ENCODE measurements at regions not wholly inside any gene's neighbourhood (a gene's known extent, or its start where the extent isn't known, plus 50 kb on each side); places are given as distances from the start of the nearest gene placed in this dataset.

- intact Hi-C loops (cut with micrococcal nuclease; ENCODE audit: unreplicated experiment) = no loop called here
- Histone ChIP-seq H2AFZ (ENCODE audit: low read length) (no peak overlapping the region), H3K9me2 (ENCODE audit: insufficient read depth, low read length) (no peaks in the 10 kb centered on the region), H3K79me2 (ENCODE audit: insufficient read depth, low read depth, low read length) (no peaks in the 10 kb centered on the region), H3K4me1 (ENCODE audit: insufficient read depth, low read length, poor library complexity, severe bottlenecking) (no peaks in the 10 kb centered on the region), H4K20me1 (ENCODE audit: insufficient read depth, low read length) (no peaks in the 10 kb centered on the region), H3K9me3 (ENCODE audit: low read length) (no peaks in the 10 kb centered on the region), H3K36me3 (ENCODE audit: insufficient read depth, low read length) (no peaks in the 10 kb centered on the region), H3K4me3 (ENCODE audit: low read depth, low read length, poor library complexity, severe bottlenecking) (no peak overlapping the region), H3K27ac (ENCODE audit: low read depth, low read length, poor library complexity, severe bottlenecking) (no peak overlapping the region), H3K4me2 (ENCODE audit: low read length) (no peak overlapping the region)
- no TSS peak for BruUV-seq (replicated peaks)
- CTCF ChIA-PET (ENCODE audit: unreplicated experiment) = no interaction called here
- POLR2A ChIA-PET = no interaction called here
- TF ChIP-seq EZH2phosphoT487 (IDR thresholded peaks at IDR 0.05; ENCODE audit: borderline replicate concordance, low read depth, low read length) = no peak
- TF ChIP-seq CTCF (conservative IDR thresholded peaks at IDR 0.05; ENCODE audit: low read length) = no peak
- DNase-seq (ENCODE audit: low spot score) = no peak
These were observed 232.2 kb upstream of the ROBO1 start for GRCh38 chr3:80000022-80000421.

GRCh38 chr3:79994397-79994796, 226.6 kb upstream of the ROBO1 start:
- no peak overlapping the region for H3K4me3 ChIP-seq (ENCODE audit: low read depth, low read length, poor library complexity, severe bottlenecking)
- H3K9me2 ChIP-seq (ENCODE audit: insufficient read depth, low read length) = no peaks in the 10 kb centered on the region
- TF ChIP-seq CTCF (conservative IDR thresholded peaks at IDR 0.05; ENCODE audit: low read length) = no peak
- no peak for TF ChIP-seq EZH2phosphoT487 (IDR thresholded peaks at IDR 0.05; ENCODE audit: borderline replicate concordance, low read depth, low read length)
- no peaks in the 10 kb centered on the region for H4K20me1 ChIP-seq (ENCODE audit: insufficient read depth, low read length)
- POLR2A ChIA-PET = no interaction called here
- CTCF ChIA-PET (ENCODE audit: unreplicated experiment) = no interaction called here
- no peaks in the 10 kb centered on the region for H3K79me2 ChIP-seq (ENCODE audit: insufficient read depth, low read depth, low read length)
- intact Hi-C loops (cut with micrococcal nuclease; ENCODE audit: unreplicated experiment) = no loop called here
- H3K4me2 ChIP-seq (ENCODE audit: low read length) = no peak overlapping the region
- no peak for DNase-seq (ENCODE audit: low spot score)
- BruUV-seq (replicated peaks) = no TSS peak
- no peak overlapping the region for H3K27ac ChIP-seq (ENCODE audit: low read depth, low read length, poor library complexity, severe bottlenecking)
- no peak overlapping the region for H2AFZ ChIP-seq (ENCODE audit: low read length)
- no peaks in the 10 kb centered on the region for H3K4me1 ChIP-seq (ENCODE audit: insufficient read depth, low read length, poor library complexity, severe bottlenecking)
- no peaks in the 10 kb centered on the region for H3K36me3 ChIP-seq (ENCODE audit: insufficient read depth, low read length)
- no peaks in the 10 kb centered on the region for H3K9me3 ChIP-seq (ENCODE audit: low read length)

- Histone ChIP-seq H3K36me3 (ENCODE audit: insufficient read depth, low read length) (no peaks in the 10 kb centered on the region), H3K4me3 (ENCODE audit: low read depth, low read length, poor library complexity, severe bottlenecking) (no peak overlapping the region), H3K27ac (ENCODE audit: low read depth, low read length, poor library complexity, severe bottlenecking) (no peak overlapping the region), H3K9me2 (ENCODE audit: insufficient read depth, low read length) (no peaks in the 10 kb centered on the region), H3K9me3 (ENCODE audit: low read length) (no peaks in the 10 kb centered on the region), H3K79me2 (ENCODE audit: insufficient read depth, low read depth, low read length) (no peaks in the 10 kb centered on the region), H4K20me1 (ENCODE audit: insufficient read depth, low read length) (no peaks in the 10 kb centered on the region), H2AFZ (ENCODE audit: low read length) (no peak overlapping the region), H3K4me1 (ENCODE audit: insufficient read depth, low read length, poor library complexity, severe bottlenecking) (no peaks in the 10 kb centered on the region), H3K4me2 (ENCODE audit: low read length) (no peak overlapping the region)
- TF ChIP-seq EZH2phosphoT487 (IDR thresholded peaks at IDR 0.05; ENCODE audit: borderline replicate concordance, low read depth, low read length) (no peak), CTCF (conservative IDR thresholded peaks at IDR 0.05; ENCODE audit: low read length) (no peak)
- no TSS peak for BruUV-seq (replicated peaks)
- CTCF ChIA-PET (ENCODE audit: unreplicated experiment) = no interaction called here
- no peak for DNase-seq (ENCODE audit: low spot score)
- POLR2A ChIA-PET = no interaction called here
- intact Hi-C loops (cut with micrococcal nuclease; ENCODE audit: unreplicated experiment) = no loop called here
These were observed 218.5 kb upstream of the ROBO1 start for GRCh38 chr3:79986338-79986737.
